Lower leg skin (tissue), 4 donors: ENCODE measurements at regions not wholly inside any gene's neighbourhood (a gene's known extent, or its start where the extent isn't known, plus 50 kb on each side); places are given as distances from the start of the nearest gene placed in this dataset.

Experiments used
- DNase-seq, 2 donors: peaks; one replicate each; pipeline ENCODE4 v3.0.0-alpha.2; 2019; ENCODE audit warnings: low spot score in 2 of 2
- H3K4me3 ChIP-seq: fragments of 200-600 bp; sonication (generic); 2 replicates; pipeline ENCODE4 v1.5.1; 2017; ENCODE audit warnings: mild to moderate bottlenecking, low read depth; ENCODE audit not compliant: poor library complexity, severe bottlenecking
- CTCF ChIP-seq, 3 donors: fragments of 450-650 bp; IDR thresholded peaks; one replicate each; pipeline ENCODE4 v1.5.1; 2016; ENCODE audit warnings: antibody characterized with exemption in 3 of 3, mild to moderate bottlenecking in 3 of 3, moderate library complexity in 2 of 3
- POLR2A ChIP-seq, 2 donors: fragments of 450-650 bp; IDR thresholded peaks; one replicate each; pipeline ENCODE4 v1.6.1; 2016 to 2017; ENCODE audit warnings: antibody characterized with exemption in 2 of 2, mild to moderate bottlenecking in 1 of 2, moderate library complexity in 1 of 2
- WGBS, 2 donors: methylation state at CpG; one replicate each; pipeline ENCODE4 v1.1.5; 2018; 5-methylcytosine and 5-hydroxymethylcytosine counted together
- intact Hi-C: fragments of 100-400 bp; cut with DNase I; formaldehyde crosslinking; loops from one replicate; pipeline ENCODE4 v1.15.0; 2023; ENCODE audit warnings: low total_unique reads

- TF ChIP-seq CTCF (IDR thresholded peaks at IDR 0.05) (no peak), POLR2A (IDR thresholded peaks at IDR 0.05) (no peak)
- no peak overlapping the region for H3K4me3 ChIP-seq
- intact Hi-C loops: no loop called here
- no peak for DNase-seq
- WGBS, 2 donors: 37 to 51% methylated on average over 4 of the region's 4 CpGs
Measured at GRCh38 chr3:132220986-132221385, 96.2 kb upstream of the ACP3 start.

GRCh38 chr3:132222868-132223538, 94.2 kb upstream of the ACP3 start:
- no peak for TF ChIP-seq POLR2A (IDR thresholded peaks at IDR 0.05)
- TF ChIP-seq CTCF (IDR thresholded peaks at IDR 0.05): no peak
- H3K4me3 ChIP-seq: no peak overlapping the region
- WGBS, 2 donors: 41 to 57% methylated on average over 6 of the region's 6 CpGs
- no peak for DNase-seq
- intact Hi-C loops: no loop called here

GRCh38 chr3:132225664-132226063, 91.5 kb upstream of the ACP3 start:
- H3K4me3 ChIP-seq: no peak overlapping the region
- WGBS, 2 donors: 78 to 85% methylated on average over 2 of the region's 2 CpGs
- DNase-seq: no peak
- TF ChIP-seq POLR2A (IDR thresholded peaks at IDR 0.05) (no peak), CTCF (IDR thresholded peaks at IDR 0.05) (no peak)
- intact Hi-C loops: no loop called here

- no peak for DNase-seq
- TF ChIP-seq POLR2A (IDR thresholded peaks at IDR 0.05) (no peak), CTCF (IDR thresholded peaks at IDR 0.05) (no peak)
- intact Hi-C loops: no loop called here
- no peak overlapping the region for H3K4me3 ChIP-seq
- WGBS, 2 donors: 52 to 53% methylated on average over 3 of the region's 3 CpGs
Measured at GRCh38 chr3:132228923-132229322, 88.3 kb upstream of the ACP3 start.

- intact Hi-C loops: no loop called here
- 67 to 81% methylated on average over 2 of the region's 2 CpGs for WGBS, 2 donors
- no peak for DNase-seq
- H3K4me3 ChIP-seq: no peak overlapping the region
- TF ChIP-seq CTCF (IDR thresholded peaks at IDR 0.05): no peak
- no peak for TF ChIP-seq POLR2A (IDR thresholded peaks at IDR 0.05)
Measured at GRCh38 chr3:132229641-132230040, 87.6 kb upstream of the ACP3 start.
